GM20000 (cell line): ENCODE measurements at regions not wholly inside any gene's neighbourhood (a gene's known extent, or its start where the extent isn't known, plus 50 kb on each side); places are given as distances from the start of the nearest gene placed in this dataset.

Source experiments
- DNase-seq: peaks from one replicate; pipeline ENCODE4 v3.0.0; 2012; ENCODE audit warnings: low spot score
- TF ChIP-seq, protein P1 (sequence below): IDR thresholded peaks from 2 replicates; pipeline ENCODE4 v1.5.1; 2012; ENCODE audit warnings: mild to moderate bottlenecking, control low read depth; ENCODE audit errors: extremely low read depth, missing control alignments

DNA sequence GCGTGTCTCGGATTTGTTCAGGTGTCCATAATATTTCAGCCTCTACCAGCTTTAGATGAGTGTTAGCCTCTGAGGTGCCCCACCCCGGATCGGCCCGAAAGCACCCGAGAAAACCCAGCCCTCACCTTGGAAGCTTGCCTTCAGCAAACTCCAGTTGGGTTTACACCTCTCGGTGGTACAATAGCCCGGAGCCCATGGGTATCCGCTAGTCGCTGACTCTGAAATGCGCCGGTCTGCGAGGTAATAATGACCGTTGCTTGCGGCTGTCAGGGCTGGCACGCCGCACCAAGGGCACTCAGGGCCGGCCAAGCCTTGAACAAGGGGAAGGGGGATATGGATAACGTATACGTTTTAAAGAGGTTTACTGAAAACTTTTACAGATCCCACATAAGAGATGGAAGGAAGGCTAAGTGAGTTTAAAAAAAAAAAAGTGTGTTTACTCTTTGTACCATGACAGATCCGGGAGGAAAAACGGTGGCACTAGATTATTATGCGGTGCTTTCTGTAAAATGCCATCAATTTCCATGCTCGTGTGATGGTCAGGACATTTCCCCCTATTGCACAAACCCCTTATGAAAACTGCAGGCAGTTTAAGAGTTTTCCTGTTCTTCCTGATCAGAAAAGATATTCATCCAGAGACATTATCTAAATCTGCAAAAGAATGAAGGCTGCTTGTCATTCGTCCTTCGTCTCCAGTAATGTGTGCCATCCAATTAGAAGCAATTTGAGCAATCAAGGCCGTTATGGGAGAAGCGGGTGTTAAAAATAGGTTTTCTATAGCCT is 124.2 kb downstream of the TMEM161B start:
- TF ChIP-seq, protein P1, sequence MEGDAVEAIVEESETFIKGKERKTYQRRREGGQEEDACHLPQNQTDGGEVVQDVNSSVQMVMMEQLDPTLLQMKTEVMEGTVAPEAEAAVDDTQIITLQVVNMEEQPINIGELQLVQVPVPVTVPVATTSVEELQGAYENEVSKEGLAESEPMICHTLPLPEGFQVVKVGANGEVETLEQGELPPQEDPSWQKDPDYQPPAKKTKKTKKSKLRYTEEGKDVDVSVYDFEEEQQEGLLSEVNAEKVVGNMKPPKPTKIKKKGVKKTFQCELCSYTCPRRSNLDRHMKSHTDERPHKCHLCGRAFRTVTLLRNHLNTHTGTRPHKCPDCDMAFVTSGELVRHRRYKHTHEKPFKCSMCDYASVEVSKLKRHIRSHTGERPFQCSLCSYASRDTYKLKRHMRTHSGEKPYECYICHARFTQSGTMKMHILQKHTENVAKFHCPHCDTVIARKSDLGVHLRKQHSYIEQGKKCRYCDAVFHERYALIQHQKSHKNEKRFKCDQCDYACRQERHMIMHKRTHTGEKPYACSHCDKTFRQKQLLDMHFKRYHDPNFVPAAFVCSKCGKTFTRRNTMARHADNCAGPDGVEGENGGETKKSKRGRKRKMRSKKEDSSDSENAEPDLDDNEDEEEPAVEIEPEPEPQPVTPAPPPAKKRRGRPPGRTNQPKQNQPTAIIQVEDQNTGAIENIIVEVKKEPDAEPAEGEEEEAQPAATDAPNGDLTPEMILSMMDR = no peak
- DNase-seq = no peak

DNA sequence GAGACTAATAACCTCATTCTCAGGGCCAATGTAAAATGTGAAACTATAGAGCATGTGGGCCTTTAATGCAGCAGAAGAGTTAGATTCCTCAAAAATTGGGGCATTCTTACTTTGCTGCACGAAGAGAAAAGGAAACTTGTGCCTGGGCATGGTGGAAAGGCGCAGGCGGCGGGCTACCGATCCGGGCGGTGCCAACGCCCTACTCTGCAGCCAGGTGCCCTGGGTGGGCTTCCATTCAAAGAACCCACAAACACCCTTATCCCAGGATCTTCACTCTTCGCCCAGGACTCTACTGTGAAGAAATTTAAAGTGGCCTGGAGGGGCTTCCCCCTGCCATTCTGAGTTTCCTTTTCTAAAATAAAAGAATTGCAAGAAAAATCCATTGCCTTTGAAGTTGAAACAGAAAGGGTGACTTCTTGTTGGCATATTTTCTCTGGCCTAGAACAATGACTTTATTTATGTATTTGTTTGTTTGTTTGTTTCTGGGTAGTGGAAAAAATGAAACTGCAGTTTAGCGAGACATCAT is 124.9 kb downstream of the TMEM161B start:
- DNase-seq = no peak
- TF ChIP-seq, protein P1 = no peak

DNA sequence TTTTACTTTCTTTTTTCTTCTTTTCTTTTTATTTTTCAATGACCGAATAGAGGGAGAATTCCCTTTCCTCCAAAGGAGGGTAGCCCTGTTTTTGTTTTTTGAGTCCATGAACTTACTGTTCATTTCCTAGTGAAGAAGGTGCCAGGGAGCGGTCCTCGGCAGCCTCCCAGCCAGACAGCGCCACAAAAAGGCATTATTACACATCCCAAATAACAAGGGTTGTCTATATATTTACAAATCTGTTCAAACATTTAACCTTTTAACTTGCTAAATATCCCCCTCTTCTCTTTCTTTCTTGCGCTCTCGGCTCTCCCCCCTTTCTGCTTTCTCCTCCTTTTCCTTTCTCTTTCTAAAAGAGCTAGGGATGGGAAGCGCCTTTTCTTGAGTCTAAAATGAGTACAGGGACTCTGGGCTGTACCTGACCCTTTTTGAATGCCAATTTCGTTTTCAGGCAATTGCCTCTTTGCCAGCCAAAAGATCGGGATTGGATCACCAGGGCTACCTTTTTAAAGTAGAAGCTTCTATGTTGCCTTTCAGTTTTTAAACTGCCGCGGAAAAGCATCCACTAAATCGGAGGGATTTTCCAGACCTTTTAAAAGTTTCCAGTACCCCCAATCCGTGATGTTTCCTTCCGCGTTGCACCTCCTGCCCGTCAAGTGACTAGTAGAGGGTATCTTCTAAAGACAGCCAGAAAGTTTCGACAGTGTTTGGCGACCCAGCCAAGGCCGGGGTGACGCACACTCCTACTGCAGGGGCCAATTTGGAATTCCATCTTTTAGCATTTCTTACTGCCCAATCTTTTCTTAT is 125.6 kb downstream of the TMEM161B start:
- TF ChIP-seq, protein P1 = no peak
- DNase-seq = no peak

DNA sequence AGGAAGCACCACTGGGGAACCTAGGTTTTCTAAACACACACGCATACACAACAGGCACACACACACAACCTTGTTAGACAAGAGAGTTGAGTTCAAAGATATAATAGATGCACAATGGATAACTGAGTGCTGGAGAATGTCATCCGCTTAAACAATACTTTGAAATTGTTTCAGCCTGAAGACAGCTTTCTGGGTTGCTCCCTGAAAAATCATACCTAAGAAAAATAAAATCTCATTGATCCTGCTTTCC is 126.1 kb downstream of the TMEM161B start:
- TF ChIP-seq, protein P1 = no peak
- no peak for DNase-seq

DNA sequence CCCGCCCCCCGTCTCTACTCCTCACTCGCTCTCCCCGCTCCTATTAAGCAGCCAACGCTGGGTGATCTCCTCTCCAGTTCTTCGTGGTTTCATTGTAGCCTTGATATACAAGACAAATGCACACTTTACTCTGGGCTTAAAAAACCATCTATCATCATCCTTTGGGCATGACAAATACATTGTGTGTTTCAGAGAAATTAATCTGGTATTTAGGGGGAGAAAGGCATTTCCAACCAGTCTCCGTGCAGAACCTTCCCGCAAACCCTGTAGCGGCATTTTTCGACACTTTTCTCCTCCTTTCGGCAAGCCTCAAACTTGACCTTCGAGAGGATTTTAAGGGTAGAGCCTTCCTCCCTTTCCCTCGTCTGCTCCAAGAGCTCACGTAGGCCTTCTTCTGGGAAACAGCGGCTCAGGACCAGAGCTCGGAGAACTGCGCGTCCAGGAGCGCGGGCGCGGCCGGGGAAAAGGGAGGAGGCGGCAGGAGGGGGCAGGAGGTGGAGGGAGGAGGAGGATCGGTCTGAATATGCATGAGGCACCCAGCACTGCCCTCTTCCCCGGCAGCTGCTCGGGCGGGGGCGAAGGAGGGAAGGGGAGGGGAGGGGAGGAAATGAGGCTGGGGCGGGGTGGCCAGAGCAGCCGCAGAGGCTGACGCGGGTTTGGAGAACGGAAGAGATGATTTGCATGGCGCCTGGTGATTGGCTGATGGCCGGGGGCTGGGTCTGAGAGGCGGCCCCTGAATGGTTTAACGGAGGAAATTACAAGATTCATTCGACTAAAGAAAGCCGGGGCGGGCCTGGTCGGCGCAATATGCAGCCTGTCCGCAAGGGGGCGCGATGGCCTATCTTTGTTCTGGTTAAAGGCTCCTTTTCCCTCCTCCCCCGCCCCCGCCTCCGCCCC is 127.5 kb downstream of the TMEM161B start:
- TF ChIP-seq, protein P1 = peak; percentile 71

DNA sequence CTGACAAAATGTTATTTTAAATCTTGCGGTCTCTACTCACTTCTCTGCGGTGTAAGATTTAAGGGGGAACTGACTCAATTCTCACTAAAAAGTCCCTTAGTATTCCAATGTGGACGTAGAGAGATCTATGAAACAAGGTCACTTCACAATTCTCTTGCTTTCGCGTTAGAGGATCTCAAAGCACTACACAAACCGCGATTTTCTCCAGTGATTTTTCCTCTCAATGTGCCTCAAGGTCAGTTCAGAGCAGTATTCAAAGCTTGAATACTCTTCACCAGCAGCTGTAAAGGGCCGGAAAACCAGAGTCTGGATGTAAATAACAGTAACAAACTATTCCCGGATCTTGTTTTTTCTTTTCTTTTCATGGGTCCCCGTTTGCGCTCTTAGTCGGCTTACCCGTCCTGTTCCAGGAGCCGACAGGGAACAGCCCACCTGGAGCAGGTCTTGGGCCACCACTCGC is 128.2 kb downstream of the TMEM161B start:
- DNase-seq = no peak
- TF ChIP-seq, protein P1 = no peak

More for the DNA sequence above, 127.5 kb downstream of the TMEM161B start:
- peak; percentile 77 for DNase-seq
